ENCODE measurements at regions not wholly inside any gene's neighbourhood (a gene's known extent, or its start where the extent isn't known, plus 50 kb on each side); places are given as distances from the start of the nearest gene placed in this dataset.

- no peak for TF ChIP-seq POLR2AphosphoS5 (IDR thresholded peaks at IDR 0.05; ENCODE audit: low read depth, low read length)
- no peak for TF ChIP-seq SIN3A (IDR thresholded peaks at IDR 0.05; ENCODE audit: borderline replicate concordance, insufficient read depth, low read depth, low read length)
- no peak for TF ChIP-seq CTCF (IDR thresholded peaks at IDR 0.05)
- no peak for TF ChIP-seq TCF7L2 (IDR thresholded peaks at IDR 0.05; ENCODE audit: low read depth, low read length)
- intact Hi-C loops (cut with micrococcal nuclease; ENCODE audit: unreplicated experiment) = no loop called here
- DNase-seq (ENCODE audit: low read depth, low spot score) = no peak
- H3K36me3 ChIP-seq (ENCODE audit: control insufficient read depth, insufficient read depth, low read length) = no peaks in the 10 kb centered on the region
- in situ Hi-C loops (cut with HindIII; ENCODE audit: low pct_unique_long_range_greater_than_20kb, low sequenced_read_pairs) = no loop called here
- no peaks in the 10 kb centered on the region for H3K9me3 ChIP-seq (ENCODE audit: control insufficient read depth, insufficient read depth, low read depth, low read length)
- POLR2A ChIA-PET = no interaction called here
- H3K4me1 ChIP-seq (ENCODE audit: control insufficient read depth, insufficient read depth, low read length) = no peaks in the 10 kb centered on the region
- BruUV-seq (replicated peaks) = no TSS peak
- no peak for ATAC-seq
- no peak overlapping the region for H3K4me3 ChIP-seq (ENCODE audit: low read depth in 2 of 2, low read length in 2 of 2)
- CTCF ChIA-PET = no interaction called here
- peaks cover 46% of the 10 kb centered on the region for H3K27me3 ChIP-seq (ENCODE audit: control insufficient read depth, insufficient read depth, low read length)
- no peak overlapping the region for H3K27ac ChIP-seq (ENCODE audit: low read length)
These were observed 165.7 kb downstream of the NSG2 start for GRCh38 chr5:174211277-174211626.

- no peaks in the 10 kb centered on the region for H3K9me3 ChIP-seq (ENCODE audit: control insufficient read depth, insufficient read depth, low read depth, low read length)
- no peaks in the 10 kb centered on the region for H3K4me1 ChIP-seq (ENCODE audit: control insufficient read depth, insufficient read depth, low read length)
- CTCF ChIA-PET = no interaction called here
- H3K36me3 ChIP-seq (ENCODE audit: control insufficient read depth, insufficient read depth, low read length) = no peaks in the 10 kb centered on the region
- in situ Hi-C loops (cut with HindIII; ENCODE audit: low pct_unique_long_range_greater_than_20kb, low sequenced_read_pairs) (no loop called here), intact Hi-C loops (cut with micrococcal nuclease; ENCODE audit: unreplicated experiment) (no loop called here)
- H3K27me3 ChIP-seq (ENCODE audit: control insufficient read depth, insufficient read depth, low read length) = peaks cover 30% of the 10 kb centered on the region
- no TSS peak for BruUV-seq (replicated peaks)
- H3K27ac ChIP-seq (ENCODE audit: low read length) = no peak overlapping the region
- TF ChIP-seq POLR2AphosphoS5 (IDR thresholded peaks at IDR 0.05; ENCODE audit: low read depth, low read length) (no peak), SIN3A (IDR thresholded peaks at IDR 0.05; ENCODE audit: borderline replicate concordance, insufficient read depth, low read depth, low read length) (no peak), TCF7L2 (IDR thresholded peaks at IDR 0.05; ENCODE audit: low read depth, low read length) (no peak), REST (IDR thresholded peaks at IDR 0.05; ENCODE audit: insufficient read depth in 1 of 2, low read depth in 2 of 2, low read length in 1 of 2) (no peak), CTCF (IDR thresholded peaks at IDR 0.05) (no peak)
- no peak for DNase-seq (ENCODE audit: low read depth, low spot score)
- ATAC-seq = no peak
- H3K4me3 ChIP-seq (ENCODE audit: low read depth in 2 of 2, low read length in 2 of 2) = no peak overlapping the region
- POLR2A ChIA-PET = no interaction called here
These were observed 172.0 kb downstream of the NSG2 start for GRCh38 chr5:174217527-174217926.

- CTCF ChIA-PET = no interaction called here
- POLR2A ChIA-PET = no interaction called here
- H3K4me3 ChIP-seq (ENCODE audit: low read depth in 2 of 2, low read length in 2 of 2) = no peak overlapping the region
- intact Hi-C loops (cut with micrococcal nuclease; ENCODE audit: unreplicated experiment) (no loop called here), in situ Hi-C loops (cut with HindIII; ENCODE audit: low pct_unique_long_range_greater_than_20kb, low sequenced_read_pairs) (no loop called here)
- no peaks in the 10 kb centered on the region for H3K36me3 ChIP-seq (ENCODE audit: control insufficient read depth, insufficient read depth, low read length)
- no TSS peak for BruUV-seq (replicated peaks)
- ATAC-seq (no peak), DNase-seq (ENCODE audit: low read depth, low spot score) (no peak)
- H3K27me3 ChIP-seq (ENCODE audit: control insufficient read depth, insufficient read depth, low read length) = peaks cover 26% of the 10 kb centered on the region
- no peaks in the 10 kb centered on the region for H3K4me1 ChIP-seq (ENCODE audit: control insufficient read depth, insufficient read depth, low read length)
- H3K27ac ChIP-seq (ENCODE audit: low read length) = no peak overlapping the region
- no peaks in the 10 kb centered on the region for H3K9me3 ChIP-seq (ENCODE audit: control insufficient read depth, insufficient read depth, low read depth, low read length)
- TF ChIP-seq CTCF (IDR thresholded peaks at IDR 0.05) (no peak), POLR2AphosphoS5 (IDR thresholded peaks at IDR 0.05; ENCODE audit: low read depth, low read length) (no peak), TCF7L2 (IDR thresholded peaks at IDR 0.05; ENCODE audit: low read depth, low read length) (no peak)
These were observed 172.7 kb downstream of the NSG2 start for GRCh38 chr5:174218162-174218561.

All from Panc1 (cell line).